ENCODE measurements at regions not wholly inside any gene's neighbourhood (a gene's known extent, or its start where the extent isn't known, plus 50 kb on each side); places are given as distances from the start of the nearest gene placed in this dataset.

GRCh38 chr1:95806171-95806570, 572.2 kb downstream of the RWDD3 start:
- no peak for ATAC-seq
- intact Hi-C loops (cut with DNase I): no loop called here
- H3K36me3 ChIP-seq (replicated peaks in 1 of 2; ENCODE audit: insufficient read depth in 1 of 2, low read depth in 2 of 2): no peaks in the 10 kb centered on the region
- no peak overlapping the region for H3K27ac ChIP-seq
- H3K27me3 ChIP-seq: no peaks in the 10 kb centered on the region
- no peaks in the 10 kb centered on the region for H3K4me1 ChIP-seq
- no peak for TF ChIP-seq POLR2A (IDR thresholded peaks at IDR 0.05)
- no peak for DNase-seq
- no peak overlapping the region for H3K4me3 ChIP-seq
- H3K9me3 ChIP-seq: no peaks in the 10 kb centered on the region

- intact Hi-C loops (cut with DNase I): no loop called here
- WGBS, 2 donors: 37 to 43% methylated on average over 1 of the region's 1 CpG
Measured at GRCh38 chr1:95809391-95809790, 575.4 kb downstream of the RWDD3 start.

GRCh38 chr1:95815511-95815910, 581.5 kb downstream of the RWDD3 start:
- no peak overlapping the region for H3K27ac ChIP-seq
- ATAC-seq: no peak
- intact Hi-C loops (cut with DNase I): no loop called here

More at GRCh38 chr1:95809391-95809790, 575.4 kb downstream of the RWDD3 start:
- no peaks in the 10 kb centered on the region for H3K27me3 ChIP-seq
- H3K4me3 ChIP-seq: no peak overlapping the region
- H3K27ac ChIP-seq: no peak overlapping the region
- H3K4me1 ChIP-seq: no peaks in the 10 kb centered on the region
- DNase-seq (no peak), ATAC-seq (no peak)
- TF ChIP-seq CTCF (IDR thresholded peaks at IDR 0.05) (no peak), POLR2A (IDR thresholded peaks at IDR 0.05) (no peak)
- H3K36me3 ChIP-seq (replicated peaks in 1 of 2; ENCODE audit: insufficient read depth in 1 of 2, low read depth in 2 of 2): no peaks in the 10 kb centered on the region
- H3K9me3 ChIP-seq: no peaks in the 10 kb centered on the region

GRCh38 chr1:95829556-95829955, 595.5 kb downstream of the RWDD3 start:
- intact Hi-C loops (cut with DNase I): no loop called here
- Histone ChIP-seq H3K27ac (no peak overlapping the region), H3K27me3 (no peaks in the 10 kb centered on the region), H3K4me3 (no peak overlapping the region), H3K9me3 (no peaks in the 10 kb centered on the region), H3K4me1 (peaks cover 7% of the 10 kb centered on the region), H3K36me3 (replicated peaks in 1 of 2; ENCODE audit: insufficient read depth in 1 of 2, low read depth in 2 of 2) (no peaks in the 10 kb centered on the region)
- no peak for DNase-seq
- no peak for TF ChIP-seq CTCF (IDR thresholded peaks at IDR 0.05)
- no peak for TF ChIP-seq POLR2A (IDR thresholded peaks at IDR 0.05)
- 85 to 100% methylated on average over 1 of the region's 1 CpG for WGBS, 2 donors
- ATAC-seq: no peak

More at GRCh38 chr1:95815511-95815910, 581.5 kb downstream of the RWDD3 start:
- no peak for DNase-seq
- Histone ChIP-seq H3K9me3 (no peaks in the 10 kb centered on the region), H3K4me3 (no peak overlapping the region), H3K36me3 (replicated peaks in 1 of 2; ENCODE audit: insufficient read depth in 1 of 2, low read depth in 2 of 2) (no peaks in the 10 kb centered on the region), H3K27me3 (no peaks in the 10 kb centered on the region), H3K4me1 (no peaks in the 10 kb centered on the region)
- TF ChIP-seq CTCF (IDR thresholded peaks at IDR 0.05) (no peak), POLR2A (IDR thresholded peaks at IDR 0.05) (no peak)
- 29 to 31% methylated on average over 2 of the region's 2 CpGs for WGBS, 2 donors

- Histone ChIP-seq H3K27me3 (no peaks in the 10 kb centered on the region), H3K9me3 (no peaks in the 10 kb centered on the region), H3K4me1 (peaks cover 7% of the 10 kb centered on the region), H3K27ac (no peak overlapping the region), H3K4me3 (no peak overlapping the region), H3K36me3 (replicated peaks in 1 of 2; ENCODE audit: insufficient read depth in 1 of 2, low read depth in 2 of 2) (no peaks in the 10 kb centered on the region)
- TF ChIP-seq CTCF (IDR thresholded peaks at IDR 0.05) (no peak), POLR2A (IDR thresholded peaks at IDR 0.05) (no peak)
- intact Hi-C loops (cut with DNase I): no loop called here
- WGBS, 2 donors: 37% methylated on average over 2 of the region's 2 CpGs
- ATAC-seq (no peak), DNase-seq (no peak)
Measured at GRCh38 chr1:95832370-95832769, 598.4 kb downstream of the RWDD3 start.
